ENCODE measurements at regions not wholly inside any gene's neighbourhood (a gene's known extent, or its start where the extent isn't known, plus 50 kb on each side); places are given as distances from the start of the nearest gene placed in this dataset.
"Not testable (repeated sequence)": the region's sequence is repeated elsewhere in the genome, so short reads cannot be mapped to it uniquely, and the experiment has no call there.

- no peaks in the 10 kb centered on the region for H3K4me1 Mint-ChIP-seq (ENCODE audit: low read depth)
- H3K9me3 Mint-ChIP-seq (ENCODE audit: insufficient read depth) = peaks cover 10% of the 10 kb centered on the region
- no peak overlapping the region for H3K4me3 Mint-ChIP-seq
- no peaks in the 10 kb centered on the region for H3K36me3 Mint-ChIP-seq (ENCODE audit: low read depth)
- ATAC-seq (no peak), DNase-seq (no peak)
- no peak overlapping the region for H3K27ac Mint-ChIP-seq
- CTCF ChIA-PET = no interaction called here
- POLR2A ChIA-PET = no interaction called here
- no peaks in the 10 kb centered on the region for H3K27me3 Mint-ChIP-seq (ENCODE audit: low read depth)
These were observed 358.3 kb downstream of the PAX1 start for GRCh38 chr20:22063753-22064152.

DNA sequence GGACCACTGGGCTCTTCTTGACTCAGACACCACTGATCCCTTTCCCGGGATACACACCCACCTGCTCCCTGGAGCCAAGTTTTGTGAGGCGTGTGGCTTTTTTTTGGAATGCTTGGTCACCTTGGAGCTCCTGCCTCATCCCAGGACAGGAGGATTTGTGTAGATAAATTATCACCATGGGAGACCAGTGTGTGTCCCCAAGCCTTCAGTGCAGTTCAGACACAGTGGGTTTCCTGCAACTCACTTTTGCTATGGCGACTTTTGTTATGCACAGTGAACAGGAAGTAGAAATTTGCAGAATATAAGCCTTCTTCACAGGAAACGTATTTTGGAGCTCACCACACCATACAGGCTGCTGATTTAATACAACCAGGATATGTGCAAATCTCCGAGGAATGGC lies 357.4 kb downstream of the PAX1 start:
- H3K27me3 Mint-ChIP-seq (ENCODE audit: low read depth) = no peaks in the 10 kb centered on the region
- H3K9me3 Mint-ChIP-seq (ENCODE audit: insufficient read depth) = peaks cover 5% of the 10 kb centered on the region
- ChIA-PET POLR2A (no interaction called here), CTCF (no interaction called here)
- ATAC-seq (no peak), DNase-seq (no peak)
- H3K27ac Mint-ChIP-seq = no peak overlapping the region
- no peaks in the 10 kb centered on the region for H3K36me3 Mint-ChIP-seq (ENCODE audit: low read depth)
- no peaks in the 10 kb centered on the region for H3K4me1 Mint-ChIP-seq (ENCODE audit: low read depth)
- H3K4me3 Mint-ChIP-seq = no peak overlapping the region

DNA sequence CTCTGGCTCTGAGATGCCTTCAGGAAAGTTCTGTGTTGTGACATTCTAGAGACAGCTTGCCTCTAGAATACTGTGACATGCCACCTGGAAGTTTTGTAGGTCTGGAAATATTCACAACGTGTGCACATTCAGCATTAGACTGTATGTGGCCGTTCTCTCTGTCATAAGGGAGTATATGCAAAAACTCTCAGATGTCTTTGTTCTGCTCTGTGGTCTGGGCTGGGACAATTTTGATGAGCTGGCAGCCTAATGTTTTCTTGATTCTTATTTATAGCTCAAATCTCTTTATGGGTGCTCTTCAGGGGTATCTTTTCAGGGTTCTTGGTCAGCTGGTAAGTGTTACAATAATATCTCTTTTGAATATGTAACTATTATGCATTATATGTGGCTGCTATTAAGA lies 355.1 kb downstream of the PAX1 start:
- H3K27ac Mint-ChIP-seq = no peak overlapping the region
- peaks cover 5% of the 10 kb centered on the region for H3K9me3 Mint-ChIP-seq (ENCODE audit: insufficient read depth)
- H3K27me3 Mint-ChIP-seq (ENCODE audit: low read depth) = no peaks in the 10 kb centered on the region
- H3K4me1 Mint-ChIP-seq (ENCODE audit: low read depth) = no peaks in the 10 kb centered on the region
- no peak for ATAC-seq
- no peak overlapping the region for H3K4me3 Mint-ChIP-seq
- POLR2A ChIA-PET = no interaction called here
- CTCF ChIA-PET = no interaction called here
- H3K36me3 Mint-ChIP-seq (ENCODE audit: low read depth) = no peaks in the 10 kb centered on the region
- DNase-seq = no peak

DNA sequence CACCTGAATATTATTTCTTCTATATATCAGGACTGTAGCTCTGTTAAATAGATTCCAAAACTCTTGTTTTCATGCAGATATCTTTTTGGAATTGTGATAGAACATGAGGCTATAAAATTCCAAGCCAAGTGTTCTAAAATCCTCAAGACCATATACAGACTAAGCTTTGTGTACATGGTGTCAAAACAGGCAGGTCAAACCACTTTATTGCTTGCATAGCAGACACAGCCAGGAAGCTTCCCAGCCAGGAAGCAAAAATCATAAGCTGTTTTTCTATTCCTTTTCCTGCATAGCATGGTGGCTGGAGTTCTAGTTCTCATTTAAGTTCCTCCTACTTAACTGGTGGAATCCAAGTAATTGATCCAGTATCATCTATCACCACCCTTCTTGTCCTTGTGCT lies 353.3 kb downstream of the PAX1 start:
- CTCF ChIA-PET = no interaction called here
- Mint-ChIP-seq H3K27me3 (ENCODE audit: low read depth) (no peaks in the 10 kb centered on the region), H3K9me3 (ENCODE audit: insufficient read depth) (no peaks in the 10 kb centered on the region), H3K27ac (no peak overlapping the region), H3K4me1 (ENCODE audit: low read depth) (no peaks in the 10 kb centered on the region), H3K4me3 (no peak overlapping the region), H3K36me3 (ENCODE audit: low read depth) (no peaks in the 10 kb centered on the region)
- POLR2A ChIA-PET = no interaction called here
- DNase-seq (no peak), ATAC-seq (no peak)

GRCh38 chr20:22055981-22056380 lies 350.5 kb downstream of the PAX1 start:
- POLR2A ChIA-PET = no interaction called here
- Mint-ChIP-seq H3K27ac (no peak overlapping the region), H3K36me3 (ENCODE audit: low read depth) (no peaks in the 10 kb centered on the region), H3K27me3 (ENCODE audit: low read depth) (no peaks in the 10 kb centered on the region), H3K9me3 (ENCODE audit: insufficient read depth) (peaks cover 7% of the 10 kb centered on the region), H3K4me3 (no peak overlapping the region), H3K4me1 (ENCODE audit: low read depth) (no peaks in the 10 kb centered on the region)
- CTCF ChIA-PET = no interaction called here
- ATAC-seq (no peak), DNase-seq (no peak)

DNA sequence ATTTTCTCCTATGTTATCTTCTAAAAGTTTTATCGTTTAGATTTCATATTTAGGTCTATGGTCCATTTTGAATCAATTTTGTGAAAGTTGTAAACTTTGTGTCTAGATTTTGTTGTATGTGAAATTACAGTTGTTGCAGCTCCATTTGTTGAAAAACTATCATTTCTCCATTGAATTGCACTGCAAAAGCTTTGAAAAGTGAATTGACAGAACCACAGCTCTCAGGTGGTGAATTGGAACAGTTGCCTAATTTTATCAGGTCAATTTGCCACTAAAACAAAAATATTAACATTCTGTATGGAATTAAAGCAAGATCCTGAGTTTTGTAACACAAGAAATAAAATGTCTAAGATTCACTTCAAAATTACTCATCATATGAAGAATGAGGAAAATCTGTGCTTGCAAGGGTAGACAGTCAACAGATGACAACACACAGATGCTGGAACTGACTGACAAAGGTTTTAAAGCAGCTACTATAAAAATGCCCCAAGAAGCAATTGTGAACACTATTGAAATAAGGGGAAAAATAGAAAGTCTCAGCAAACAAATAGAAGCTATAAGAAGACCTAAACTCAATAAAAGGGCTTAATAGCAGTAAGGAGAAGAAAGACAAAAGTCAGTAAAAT lies 346.7 kb downstream of the PAX1 start:
- no peaks in the 10 kb centered on the region for H3K4me1 Mint-ChIP-seq (ENCODE audit: low read depth)
- H3K27ac Mint-ChIP-seq = no peak overlapping the region
- ATAC-seq (no peak), DNase-seq (no peak)
- H3K4me3 Mint-ChIP-seq = no peak overlapping the region
- POLR2A ChIA-PET = no interaction called here
- peaks cover 11% of the 10 kb centered on the region for H3K9me3 Mint-ChIP-seq (ENCODE audit: insufficient read depth)
- H3K36me3 Mint-ChIP-seq (ENCODE audit: low read depth) = no peaks in the 10 kb centered on the region
- CTCF ChIA-PET = no interaction called here
- no peaks in the 10 kb centered on the region for H3K27me3 Mint-ChIP-seq (ENCODE audit: low read depth)

DNA sequence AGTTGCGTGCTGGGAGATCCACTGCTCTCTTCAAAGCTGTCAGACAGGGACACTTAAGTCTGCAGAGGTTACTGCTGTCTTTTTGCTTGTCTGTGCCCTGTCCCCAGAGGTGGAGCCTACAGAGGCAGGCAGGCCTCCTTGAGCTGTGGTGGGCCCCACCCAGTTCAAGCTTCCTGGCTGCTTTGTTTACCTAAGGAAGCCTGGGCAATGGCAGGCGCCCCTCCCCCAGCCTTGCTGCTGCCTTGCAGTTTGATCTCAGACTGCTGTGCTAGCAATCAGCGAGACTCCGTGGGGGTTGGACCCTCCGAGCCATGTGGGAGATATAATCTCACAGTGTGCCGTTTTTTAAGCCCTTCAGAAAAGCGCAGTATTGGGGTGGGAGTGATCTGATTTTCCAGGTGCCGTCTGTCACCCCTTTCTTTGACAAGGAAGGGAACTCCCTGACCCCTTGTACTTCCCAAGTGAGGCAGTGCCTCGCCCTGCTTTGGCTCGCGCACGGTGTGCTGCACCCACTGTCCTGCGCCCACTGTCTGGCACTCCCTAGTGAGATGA lies 340.6 kb downstream of the PAX1 start:
- DNase-seq; CTCF ChIA-PET; H3K4me3 Mint-ChIP-seq; H3K4me1 Mint-ChIP-seq (ENCODE audit: low read depth); H3K36me3 Mint-ChIP-seq (ENCODE audit: low read depth); H3K9me3 Mint-ChIP-seq (ENCODE audit: insufficient read depth); H3K27ac Mint-ChIP-seq; ATAC-seq; H3K27me3 Mint-ChIP-seq (ENCODE audit: low read depth); POLR2A ChIA-PET: not testable (repeated sequence)

GRCh38 chr20:22027423-22027822 lies 322.0 kb downstream of the PAX1 start:
- Mint-ChIP-seq H3K36me3 (ENCODE audit: low read depth) (no peaks in the 10 kb centered on the region), H3K4me3 (no peak overlapping the region), H3K27ac (no peak overlapping the region), H3K4me1 (ENCODE audit: low read depth) (no peaks in the 10 kb centered on the region), H3K27me3 (ENCODE audit: low read depth) (no peaks in the 10 kb centered on the region), H3K9me3 (ENCODE audit: insufficient read depth) (peaks cover 27% of the 10 kb centered on the region)
- POLR2A ChIA-PET = no interaction called here
- DNase-seq (no peak), ATAC-seq (no peak)
- CTCF ChIA-PET = no interaction called here

GRCh38 chr20:22020201-22020600 lies 314.7 kb downstream of the PAX1 start:
- Mint-ChIP-seq H3K9me3 (ENCODE audit: insufficient read depth) (peaks cover 11% of the 10 kb centered on the region), H3K36me3 (ENCODE audit: low read depth) (no peaks in the 10 kb centered on the region), H3K27ac (no peak overlapping the region), H3K4me1 (ENCODE audit: low read depth) (no peaks in the 10 kb centered on the region), H3K27me3 (ENCODE audit: low read depth) (no peaks in the 10 kb centered on the region), H3K4me3 (no peak overlapping the region)
- DNase-seq = no peak
- ChIA-PET POLR2A (no interaction called here), CTCF (no interaction called here)
- ATAC-seq = no peak

DNA sequence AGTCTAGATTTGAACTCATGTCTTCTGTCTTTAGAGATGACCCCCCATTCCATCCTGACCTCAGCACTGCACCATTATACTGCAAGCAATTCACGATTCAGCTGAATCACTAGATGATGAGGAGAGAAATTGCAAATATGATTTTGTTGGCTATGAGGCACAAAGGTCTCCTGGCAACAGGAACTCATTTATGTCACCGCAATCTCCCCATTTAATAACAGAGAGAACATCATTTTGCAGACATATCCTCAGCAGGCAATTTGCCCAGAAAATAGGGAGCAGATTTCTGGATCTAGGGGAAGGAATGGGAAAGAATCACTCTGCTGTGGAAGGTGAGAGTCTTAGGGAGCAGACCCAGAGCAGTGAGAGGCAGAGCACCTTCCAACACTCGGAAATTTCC lies 303.0 kb downstream of the PAX1 start:
- no peaks in the 10 kb centered on the region for H3K36me3 Mint-ChIP-seq (ENCODE audit: low read depth)
- no peak for ATAC-seq
- H3K27ac Mint-ChIP-seq = no peak overlapping the region
- no peaks in the 10 kb centered on the region for H3K27me3 Mint-ChIP-seq (ENCODE audit: low read depth)
- peaks cover 4% of the 10 kb centered on the region for H3K9me3 Mint-ChIP-seq (ENCODE audit: insufficient read depth)
- H3K4me3 Mint-ChIP-seq = no peak overlapping the region
- H3K4me1 Mint-ChIP-seq (ENCODE audit: low read depth) = no peaks in the 10 kb centered on the region
- ChIA-PET CTCF (no interaction called here), POLR2A (no interaction called here)
- no peak for DNase-seq

DNA sequence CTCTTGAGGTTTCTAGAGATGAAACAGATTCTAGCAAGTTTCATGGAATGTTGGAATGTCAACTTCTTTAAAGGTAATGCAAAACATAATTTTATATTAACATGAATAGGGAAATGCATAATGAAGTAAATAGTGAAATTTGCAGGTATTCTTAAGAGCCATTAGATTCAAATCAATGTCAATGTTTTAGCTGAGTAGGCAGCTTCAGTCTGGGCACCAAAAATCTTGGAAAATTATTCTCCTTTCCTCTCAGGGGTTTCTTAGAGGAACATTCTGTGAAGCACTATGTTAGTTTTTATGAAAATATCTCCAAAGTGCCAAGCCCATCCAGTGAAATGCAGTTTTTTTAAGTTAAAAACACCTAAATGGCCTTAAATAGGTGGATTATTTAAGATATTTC lies 300.8 kb downstream of the PAX1 start:
- DNase-seq (no peak), ATAC-seq (no peak)
- Mint-ChIP-seq H3K4me3 (no peak overlapping the region), H3K27ac (no peak overlapping the region), H3K4me1 (ENCODE audit: low read depth) (no peaks in the 10 kb centered on the region), H3K9me3 (ENCODE audit: insufficient read depth) (peaks cover 7% of the 10 kb centered on the region), H3K36me3 (ENCODE audit: low read depth) (no peaks in the 10 kb centered on the region), H3K27me3 (ENCODE audit: low read depth) (no peaks in the 10 kb centered on the region)
- ChIA-PET POLR2A (no interaction called here), CTCF (no interaction called here)

DNA sequence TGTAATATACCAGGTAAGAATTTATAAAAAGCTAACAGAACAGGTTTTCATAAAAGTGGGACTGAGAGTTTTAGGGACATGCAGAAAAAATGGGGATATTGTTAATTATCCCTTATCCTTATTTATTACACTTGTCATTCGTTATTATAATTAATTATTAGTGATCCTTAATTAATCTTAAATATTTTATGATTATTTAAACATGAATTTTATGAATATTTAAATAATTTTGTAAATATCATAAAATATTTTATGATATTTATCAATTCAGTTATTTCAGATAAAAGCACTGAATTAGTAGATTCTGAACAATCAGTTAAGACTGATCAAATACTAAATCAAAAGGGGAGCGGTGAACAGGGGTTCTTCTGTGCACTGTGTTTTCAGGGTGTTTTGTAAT lies 300.1 kb downstream of the PAX1 start:
- Mint-ChIP-seq H3K27ac (no peak overlapping the region), H3K27me3 (ENCODE audit: low read depth) (no peaks in the 10 kb centered on the region), H3K9me3 (ENCODE audit: insufficient read depth) (peaks cover 9% of the 10 kb centered on the region), H3K4me3 (no peak overlapping the region), H3K4me1 (ENCODE audit: low read depth) (no peaks in the 10 kb centered on the region), H3K36me3 (ENCODE audit: low read depth) (no peaks in the 10 kb centered on the region)
- ATAC-seq (no peak), DNase-seq (no peak)
- CTCF ChIA-PET = no interaction called here
- POLR2A ChIA-PET = no interaction called here

- Mint-ChIP-seq H3K27me3 (ENCODE audit: low read depth) (no peaks in the 10 kb centered on the region), H3K4me1 (ENCODE audit: low read depth) (no peaks in the 10 kb centered on the region), H3K9me3 (ENCODE audit: insufficient read depth) (peaks cover 9% of the 10 kb centered on the region), H3K4me3 (no peak overlapping the region), H3K27ac (no peak overlapping the region), H3K36me3 (ENCODE audit: low read depth) (no peaks in the 10 kb centered on the region)
- ChIA-PET CTCF (no interaction called here), POLR2A (no interaction called here)
- DNase-seq (no peak), ATAC-seq (no peak)
These were observed 299.5 kb downstream of the PAX1 start for GRCh38 chr20:22004946-22005345.
